ENCODE measurements at regions not wholly inside any gene's neighbourhood (a gene's known extent, or its start where the extent isn't known, plus 50 kb on each side); places are given as distances from the start of the nearest gene placed in this dataset.
A peak's percentile ranks its signal among the peaks of the same experiment; 100 is the strongest.

GRCh38 chr6:67898875-67899274 lies 736.2 kb upstream of the ADGRB3 start:
- Histone ChIP-seq H4K20me1 (replicated peaks; ENCODE audit: control insufficient read depth, insufficient read depth, low read length) (no peaks in the 10 kb centered on the region), H3K79me2 (ENCODE audit: control insufficient read depth, insufficient read depth, low read length) (peaks cover 10% of the 10 kb centered on the region; the same call in 2 of the 3 replicates), H2AFZ (ENCODE audit: low read depth, low read length) (peak overlapping the region; percentile 78), H3K4me3 (no peak overlapping the region), H3K27ac (ENCODE audit: extremely low read depth, low read depth, low read length) (peak overlapping the region; percentile 61), H3K4me2 (ENCODE audit: insufficient read depth, low read length) (peak overlapping the region; percentile 58), H3K27me3 (ENCODE audit: control insufficient read depth in 2 of 2, insufficient read depth in 2 of 2, low read length in 2 of 2) (no peaks in the 10 kb centered on the region), H3K9ac (ENCODE audit: insufficient read depth in 1 of 2, low read depth in 2 of 2, low read length in 2 of 2) (peak overlapping the region in 1 of 2 experiments; percentile 34; a peak in 2 of 4 replicates), H3K9me3 (replicated peaks; ENCODE audit: control insufficient read depth, insufficient read depth, low read depth, low read length) (peaks cover 8% of the 10 kb centered on the region; the same call in 1 of the 2 replicates), H3K4me1 (replicated peaks in 1 of 2; ENCODE audit: control insufficient read depth in 2 of 2, insufficient read depth in 2 of 2, low read length in 2 of 2) (peaks cover 9 to 34% of the 10 kb centered on the region in 2 experiments), H3K9me1 (ENCODE audit: control insufficient read depth, insufficient read depth, low read length) (no peaks in the 10 kb centered on the region), H3K36me3 (ENCODE audit: control insufficient read depth, insufficient read depth, low read length) (peaks cover 7% of the 10 kb centered on the region; the same call in 2 of the 3 replicates)
- ChIA-PET CTCF (ENCODE audit: low intra/inter-chr PET ratio) (no interaction called here), POLR2A (interaction anchor here (0.7 to 2.0 kb wide), 2 partner anchors 10 to 12 kb away, joined by 6 to 11 read pairs; no protein-coding TSS in a partner anchor)
- FAIRE-seq (peak; percentile 65), ATAC-seq (peak; percentile 82), DNase-seq (ENCODE audit: extremely low read depth in 1 of 4, low spot score in 3 of 4) (peak in 2 of 4 experiments; percentile 31 to 68)
- in situ Hi-C loops (cut with MboI), result no loop called here
- BruUV-seq (replicated peaks), result no TSS peak
- intact Hi-C loops (cut with micrococcal nuclease), result no loop called here
- 0% methylated on average over 1 of the region's 1 CpG for WGBS (ENCODE audit: insufficient coverage, low coverage, missing lambda C conversion rate)
- TF ChIP-seq CEBPB (tag; IDR thresholded peaks at IDR 0.05) (peak; percentile 60), LEF1 (IDR thresholded peaks at IDR 0.05) (peak; percentile 55; the same call in 1 of the 2 replicates), FOXM1 (IDR thresholded peaks at IDR 0.05; ENCODE audit: low read depth) (peak; percentile 49), FOXM1 (CRISPR knock-in tag; IDR thresholded peaks at IDR 0.05; ENCODE audit: low read depth) (no peak), MEIS2 (IDR thresholded peaks at IDR 0.05; ENCODE audit: partially characterized antibody) (peak; percentile 23), RNF2 (IDR thresholded peaks at IDR 0.05) (0 out of 2 replicates have a peak, but pooled peaks have one; percentile 24), U2AF1 (optimal IDR thresholded peaks at IDR 0.05; ENCODE audit: low read depth, low read length) (no peak), NUFIP1 (IDR thresholded peaks at IDR 0.05; ENCODE audit: partially characterized antibody) (no peak), CHAMP1 (IDR thresholded peaks at IDR 0.05) (peak; percentile 55; the same call in 1 of the 2 replicates), DACH1 (IDR thresholded peaks at IDR 0.05; ENCODE audit: partially characterized antibody) (peak; percentile 57), CBFA2T3 (IDR thresholded peaks at IDR 0.05) (peak; percentile 84), DPF2 (IDR thresholded peaks at IDR 0.05) (peak; percentile 87), CUX1 (CRISPR knock-in tag; IDR thresholded peaks at IDR 0.05) (0 out of 2 replicates have a peak, but pooled peaks have one; percentile 16)
- TF ChIP-seq, protein P1, sequence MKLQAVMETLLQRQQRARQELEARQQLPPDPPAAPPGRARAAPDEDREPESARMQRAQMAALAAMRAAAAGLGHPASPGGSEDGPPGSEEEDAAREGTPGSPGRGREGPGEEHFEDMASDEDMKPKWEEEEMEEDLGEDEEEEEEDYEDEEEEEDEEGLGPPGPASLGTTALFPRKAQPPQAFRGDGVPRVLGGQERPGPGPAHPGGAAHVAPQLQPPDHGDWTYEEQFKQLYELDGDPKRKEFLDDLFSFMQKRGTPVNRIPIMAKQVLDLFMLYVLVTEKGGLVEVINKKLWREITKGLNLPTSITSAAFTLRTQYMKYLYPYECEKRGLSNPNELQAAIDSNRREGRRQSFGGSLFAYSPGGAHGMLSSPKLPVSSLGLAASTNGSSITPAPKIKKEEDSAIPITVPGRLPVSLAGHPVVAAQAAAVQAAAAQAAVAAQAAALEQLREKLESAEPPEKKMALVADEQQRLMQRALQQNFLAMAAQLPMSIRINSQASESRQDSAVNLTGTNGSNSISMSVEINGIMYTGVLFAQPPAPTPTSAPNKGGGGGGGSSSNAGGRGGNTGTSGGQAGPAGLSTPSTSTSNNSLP (IDR thresholded peaks at IDR 0.05; ENCODE audit: borderline replicate concordance, low read depth, low read length), result peak; percentile 46; the same call in 1 of the 2 replicates

Measured in K562 (cell line).